ENCODE measurements at regions not wholly inside any gene's neighbourhood (a gene's known extent, or its start where the extent isn't known, plus 50 kb on each side); places are given as distances from the start of the nearest gene placed in this dataset.

DNA sequence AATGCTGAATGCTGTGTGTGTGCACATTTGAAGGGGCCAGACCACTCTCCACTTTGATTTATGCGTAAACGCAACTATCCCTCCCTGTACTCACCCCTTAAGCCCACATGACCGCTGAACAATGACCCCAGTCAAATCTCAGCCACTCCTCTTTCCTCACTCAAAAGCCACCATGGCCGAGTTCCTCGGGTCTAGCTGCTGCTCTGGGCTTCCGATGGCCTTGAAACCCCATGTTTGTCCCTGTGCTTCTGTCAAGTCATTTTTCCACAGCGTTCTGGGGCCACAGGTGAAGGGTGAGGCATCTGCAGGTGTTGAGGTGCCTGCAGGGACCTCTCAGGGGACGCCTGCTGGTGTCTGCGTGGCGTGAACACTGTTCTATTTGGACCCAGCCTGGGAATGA is 74.3 kb upstream of the TMEM18 start:
- H3K4me1 ChIP-seq (ENCODE audit: control insufficient read depth in 1 of 2, insufficient read depth in 2 of 2, low read depth in 1 of 2, low read length in 1 of 2): peaks cover 0 to 7% of the 10 kb centered on the region in 2 experiments; a peak in 1 of 4 replicates
- no peak overlapping the region for H2AFZ ChIP-seq (ENCODE audit: low read depth)
- no peaks in the 10 kb centered on the region for H3K9me3 ChIP-seq
- 59% methylated on average over 10 of the region's 10 CpGs for WGBS (ENCODE audit: low lambda C conversion rate)
- H3K79me2 ChIP-seq (ENCODE audit: insufficient read depth): no peaks in the 10 kb centered on the region
- DNase-seq: no peak
- H3K27me3 ChIP-seq (ENCODE audit: insufficient read depth): no peaks in the 10 kb centered on the region
- no peak overlapping the region for H3K4me2 ChIP-seq
- no peaks in the 10 kb centered on the region for H3F3A ChIP-seq (replicated peaks; ENCODE audit: insufficient read depth)
- no peak overlapping the region for H3K9ac ChIP-seq
- no peak overlapping the region for H3K27ac ChIP-seq (ENCODE audit: low read depth in 2 of 2, low read length in 1 of 2)
- no peaks in the 10 kb centered on the region for H3K9me2 ChIP-seq
- no peak overlapping the region for H3K4me3 ChIP-seq (ENCODE audit: low read depth in 2 of 2, low read length in 1 of 2)
- no peaks in the 10 kb centered on the region for H4K20me1 ChIP-seq (ENCODE audit: insufficient read depth)
- ChIA-PET CTCF (no interaction called here), POLR2A (interaction anchor here (0.6 kb wide), 1 partner anchor 11 kb away, joined by 3 read pairs; no protein-coding TSS in a partner anchor)
- H3K36me3 ChIP-seq (replicated peaks in 1 of 2; ENCODE audit: control insufficient read depth in 1 of 2, insufficient read depth in 2 of 2, low read length in 1 of 2): peaks cover 0 to 4% of the 10 kb centered on the region in 2 experiments
- TF ChIP-seq, protein P1, sequence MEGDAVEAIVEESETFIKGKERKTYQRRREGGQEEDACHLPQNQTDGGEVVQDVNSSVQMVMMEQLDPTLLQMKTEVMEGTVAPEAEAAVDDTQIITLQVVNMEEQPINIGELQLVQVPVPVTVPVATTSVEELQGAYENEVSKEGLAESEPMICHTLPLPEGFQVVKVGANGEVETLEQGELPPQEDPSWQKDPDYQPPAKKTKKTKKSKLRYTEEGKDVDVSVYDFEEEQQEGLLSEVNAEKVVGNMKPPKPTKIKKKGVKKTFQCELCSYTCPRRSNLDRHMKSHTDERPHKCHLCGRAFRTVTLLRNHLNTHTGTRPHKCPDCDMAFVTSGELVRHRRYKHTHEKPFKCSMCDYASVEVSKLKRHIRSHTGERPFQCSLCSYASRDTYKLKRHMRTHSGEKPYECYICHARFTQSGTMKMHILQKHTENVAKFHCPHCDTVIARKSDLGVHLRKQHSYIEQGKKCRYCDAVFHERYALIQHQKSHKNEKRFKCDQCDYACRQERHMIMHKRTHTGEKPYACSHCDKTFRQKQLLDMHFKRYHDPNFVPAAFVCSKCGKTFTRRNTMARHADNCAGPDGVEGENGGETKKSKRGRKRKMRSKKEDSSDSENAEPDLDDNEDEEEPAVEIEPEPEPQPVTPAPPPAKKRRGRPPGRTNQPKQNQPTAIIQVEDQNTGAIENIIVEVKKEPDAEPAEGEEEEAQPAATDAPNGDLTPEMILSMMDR (IDR thresholded peaks at IDR 0.05): no peak
- TF ChIP-seq CHD2 (IDR thresholded peaks at IDR 0.05; ENCODE audit: low read length, partially characterized antibody) (no peak), FOXJ3 (CRISPR knock-in tag; IDR thresholded peaks at IDR 0.05) (no peak), SMC3 (IDR thresholded peaks at IDR 0.05; ENCODE audit: low read depth, low read length) (no peak), TAF1 (IDR thresholded peaks at IDR 0.05; ENCODE audit: borderline replicate concordance, low read depth, low read length) (no peak), GABPA (IDR thresholded peaks at IDR 0.05; ENCODE audit: low read depth) (no peak), TCF12 (IDR thresholded peaks at IDR 0.05) (no peak), MEF2A (IDR thresholded peaks at IDR 0.05; ENCODE audit: borderline replicate concordance, low read depth) (no peak), YY1 (IDR thresholded peaks at IDR 0.05; ENCODE audit: low read depth) (no peak), ELF1 (IDR thresholded peaks at IDR 0.05) (no peak), EP300 (IDR thresholded peaks at IDR 0.05; ENCODE audit: borderline replicate concordance in 1 of 2, low read depth in 1 of 2, low read length in 1 of 2) (no peak), TEAD4 (IDR thresholded peaks at IDR 0.05; ENCODE audit: borderline replicate concordance, insufficient read depth) (no peak), SIN3A (IDR thresholded peaks at IDR 0.05; ENCODE audit: borderline replicate concordance, low read depth, low read length) (no peak), NFIC (IDR thresholded peaks at IDR 0.05; ENCODE audit: borderline replicate concordance) (no peak), RFX5 (IDR thresholded peaks at IDR 0.05; ENCODE audit: low read length) (no peak), NRF1 (IDR thresholded peaks at IDR 0.05; ENCODE audit: low read depth, low read length) (no peak)
- TF ChIP-seq, protein P2, sequence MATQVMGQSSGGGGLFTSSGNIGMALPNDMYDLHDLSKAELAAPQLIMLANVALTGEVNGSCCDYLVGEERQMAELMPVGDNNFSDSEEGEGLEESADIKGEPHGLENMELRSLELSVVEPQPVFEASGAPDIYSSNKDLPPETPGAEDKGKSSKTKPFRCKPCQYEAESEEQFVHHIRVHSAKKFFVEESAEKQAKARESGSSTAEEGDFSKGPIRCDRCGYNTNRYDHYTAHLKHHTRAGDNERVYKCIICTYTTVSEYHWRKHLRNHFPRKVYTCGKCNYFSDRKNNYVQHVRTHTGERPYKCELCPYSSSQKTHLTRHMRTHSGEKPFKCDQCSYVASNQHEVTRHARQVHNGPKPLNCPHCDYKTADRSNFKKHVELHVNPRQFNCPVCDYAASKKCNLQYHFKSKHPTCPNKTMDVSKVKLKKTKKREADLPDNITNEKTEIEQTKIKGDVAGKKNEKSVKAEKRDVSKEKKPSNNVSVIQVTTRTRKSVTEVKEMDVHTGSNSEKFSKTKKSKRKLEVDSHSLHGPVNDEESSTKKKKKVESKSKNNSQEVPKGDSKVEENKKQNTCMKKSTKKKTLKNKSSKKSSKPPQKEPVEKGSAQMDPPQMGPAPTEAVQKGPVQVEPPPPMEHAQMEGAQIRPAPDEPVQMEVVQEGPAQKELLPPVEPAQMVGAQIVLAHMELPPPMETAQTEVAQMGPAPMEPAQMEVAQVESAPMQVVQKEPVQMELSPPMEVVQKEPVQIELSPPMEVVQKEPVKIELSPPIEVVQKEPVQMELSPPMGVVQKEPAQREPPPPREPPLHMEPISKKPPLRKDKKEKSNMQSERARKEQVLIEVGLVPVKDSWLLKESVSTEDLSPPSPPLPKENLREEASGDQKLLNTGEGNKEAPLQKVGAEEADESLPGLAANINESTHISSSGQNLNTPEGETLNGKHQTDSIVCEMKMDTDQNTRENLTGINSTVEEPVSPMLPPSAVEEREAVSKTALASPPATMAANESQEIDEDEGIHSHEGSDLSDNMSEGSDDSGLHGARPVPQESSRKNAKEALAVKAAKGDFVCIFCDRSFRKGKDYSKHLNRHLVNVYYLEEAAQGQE (IDR thresholded peaks at IDR 0.05; ENCODE audit: low read depth, low read length): no peak
- TF ChIP-seq, protein P3, sequence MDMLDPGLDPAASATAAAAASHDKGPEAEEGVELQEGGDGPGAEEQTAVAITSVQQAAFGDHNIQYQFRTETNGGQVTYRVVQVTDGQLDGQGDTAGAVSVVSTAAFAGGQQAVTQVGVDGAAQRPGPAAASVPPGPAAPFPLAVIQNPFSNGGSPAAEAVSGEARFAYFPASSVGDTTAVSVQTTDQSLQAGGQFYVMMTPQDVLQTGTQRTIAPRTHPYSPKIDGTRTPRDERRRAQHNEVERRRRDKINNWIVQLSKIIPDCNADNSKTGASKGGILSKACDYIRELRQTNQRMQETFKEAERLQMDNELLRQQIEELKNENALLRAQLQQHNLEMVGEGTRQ (IDR thresholded peaks at IDR 0.05; ENCODE audit: borderline replicate concordance, low read depth, low read length): no peak
- TF ChIP-seq, protein P4, sequence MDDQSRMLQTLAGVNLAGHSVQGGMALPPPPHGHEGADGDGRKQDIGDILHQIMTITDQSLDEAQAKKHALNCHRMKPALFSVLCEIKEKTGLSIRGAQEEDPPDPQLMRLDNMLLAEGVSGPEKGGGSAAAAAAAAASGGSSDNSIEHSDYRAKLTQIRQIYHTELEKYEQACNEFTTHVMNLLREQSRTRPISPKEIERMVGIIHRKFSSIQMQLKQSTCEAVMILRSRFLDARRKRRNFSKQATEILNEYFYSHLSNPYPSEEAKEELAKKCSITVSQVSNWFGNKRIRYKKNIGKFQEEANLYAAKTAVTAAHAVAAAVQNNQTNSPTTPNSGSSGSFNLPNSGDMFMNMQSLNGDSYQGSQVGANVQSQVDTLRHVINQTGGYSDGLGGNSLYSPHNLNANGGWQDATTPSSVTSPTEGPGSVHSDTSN (IDR thresholded peaks at IDR 0.05): no peak
